ENCODE measurements at regions not wholly inside any gene's neighbourhood (a gene's known extent, or its start where the extent isn't known, plus 50 kb on each side); places are given as distances from the start of the nearest gene placed in this dataset.
"Not testable (repeated sequence)": the region's sequence is repeated elsewhere in the genome, so short reads cannot be mapped to it uniquely, and the experiment has no call there.

DNA sequence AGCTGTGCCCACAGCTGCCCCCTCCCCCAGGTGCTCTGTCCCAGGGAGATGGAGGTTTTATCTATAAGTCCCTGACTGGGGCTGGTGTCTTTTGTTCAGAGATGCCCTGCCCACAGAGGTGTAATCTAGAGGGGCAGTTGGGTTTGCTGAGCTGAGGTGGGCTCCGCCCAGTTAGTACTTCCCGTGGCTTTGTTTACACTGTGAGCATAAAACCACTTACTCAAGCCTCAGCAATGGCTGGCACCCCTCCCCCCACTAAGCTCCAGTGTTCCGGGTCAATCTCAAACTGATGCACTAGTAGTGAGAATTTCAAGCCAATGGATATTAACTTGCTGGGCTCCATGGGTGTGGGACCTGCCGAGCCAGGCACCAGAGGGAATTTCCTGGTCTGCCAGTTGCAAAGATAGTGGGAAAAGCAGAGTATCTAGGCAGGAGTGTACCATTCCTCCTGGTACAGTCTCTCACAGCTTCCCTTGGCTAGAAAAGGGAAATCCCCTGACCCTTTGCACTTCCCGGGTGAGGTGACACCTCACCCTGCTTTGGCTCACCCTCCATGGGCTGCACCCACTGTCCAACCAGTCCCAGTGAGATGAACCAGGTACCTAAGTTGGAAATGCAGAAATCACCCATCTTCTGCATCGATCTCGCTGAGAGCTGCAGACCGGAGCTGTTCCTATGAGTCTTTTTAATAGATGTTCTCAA is 509.6 kb downstream of the TMEM38B start:
- TF ChIP-seq CTCF (IDR thresholded peaks at IDR 0.05; ENCODE audit: control extremely low read depth in 1 of 3, insufficient read depth in 1 of 3, low read depth in 1 of 3, low read length in 3 of 3); POLR2AphosphoS5 (IDR thresholded peaks at IDR 0.05; ENCODE audit: low read depth, low read length); POLR2A (IDR thresholded peaks at IDR 0.05; ENCODE audit: control extremely low read depth in 1 of 2, low read depth in 2 of 2, low read length in 2 of 2); CHD2 (IDR thresholded peaks at IDR 0.05; ENCODE audit: low read length); EP300 (IDR thresholded peaks at IDR 0.05; ENCODE audit: borderline replicate concordance in 1 of 2, low read depth in 2 of 2, low read length in 2 of 2); RNF2 (IDR thresholded peaks at IDR 0.05; ENCODE audit: borderline replicate concordance, low read depth, low read length, missing control alignments, poor library complexity, severe bottlenecking); ASH2L (IDR thresholded peaks at IDR 0.05; ENCODE audit: low read length); JUND (IDR thresholded peaks at IDR 0.05; ENCODE audit: low read length): not testable (repeated sequence)
- TF ChIP-seq, protein P1, sequence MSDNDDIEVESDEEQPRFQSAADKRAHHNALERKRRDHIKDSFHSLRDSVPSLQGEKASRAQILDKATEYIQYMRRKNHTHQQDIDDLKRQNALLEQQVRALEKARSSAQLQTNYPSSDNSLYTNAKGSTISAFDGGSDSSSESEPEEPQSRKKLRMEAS (IDR thresholded peaks at IDR 0.05): not testable (repeated sequence)
- TF ChIP-seq, protein P2, sequence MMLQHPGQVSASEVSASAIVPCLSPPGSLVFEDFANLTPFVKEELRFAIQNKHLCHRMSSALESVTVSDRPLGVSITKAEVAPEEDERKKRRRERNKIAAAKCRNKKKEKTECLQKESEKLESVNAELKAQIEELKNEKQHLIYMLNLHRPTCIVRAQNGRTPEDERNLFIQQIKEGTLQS (IDR thresholded peaks at IDR 0.05; ENCODE audit: insufficient read depth, low read depth, low read length): not testable (repeated sequence)

Measured in H1 (cell line).